Activated CD4-positive, alpha-beta T cell treated with anti-CD3 and anti-CD28 coated beads for 4 hours (primary cell): ENCODE measurements at regions not wholly inside any gene's neighbourhood (a gene's known extent, or its start where the extent isn't known, plus 50 kb on each side); places are given as distances from the start of the nearest gene placed in this dataset.

Experiments
- DNase-seq, 2 donors: peaks; one replicate each; pipeline ENCODE4 v3.0.0-alpha.2; 2020

GRCh38 chr6:169079650-169080049, 174.0 kb downstream of the THBS2 start:
- no peak for DNase-seq

- no peak for DNase-seq
These were observed 175.1 kb downstream of the THBS2 start for GRCh38 chr6:169078399-169079145.

DNA sequence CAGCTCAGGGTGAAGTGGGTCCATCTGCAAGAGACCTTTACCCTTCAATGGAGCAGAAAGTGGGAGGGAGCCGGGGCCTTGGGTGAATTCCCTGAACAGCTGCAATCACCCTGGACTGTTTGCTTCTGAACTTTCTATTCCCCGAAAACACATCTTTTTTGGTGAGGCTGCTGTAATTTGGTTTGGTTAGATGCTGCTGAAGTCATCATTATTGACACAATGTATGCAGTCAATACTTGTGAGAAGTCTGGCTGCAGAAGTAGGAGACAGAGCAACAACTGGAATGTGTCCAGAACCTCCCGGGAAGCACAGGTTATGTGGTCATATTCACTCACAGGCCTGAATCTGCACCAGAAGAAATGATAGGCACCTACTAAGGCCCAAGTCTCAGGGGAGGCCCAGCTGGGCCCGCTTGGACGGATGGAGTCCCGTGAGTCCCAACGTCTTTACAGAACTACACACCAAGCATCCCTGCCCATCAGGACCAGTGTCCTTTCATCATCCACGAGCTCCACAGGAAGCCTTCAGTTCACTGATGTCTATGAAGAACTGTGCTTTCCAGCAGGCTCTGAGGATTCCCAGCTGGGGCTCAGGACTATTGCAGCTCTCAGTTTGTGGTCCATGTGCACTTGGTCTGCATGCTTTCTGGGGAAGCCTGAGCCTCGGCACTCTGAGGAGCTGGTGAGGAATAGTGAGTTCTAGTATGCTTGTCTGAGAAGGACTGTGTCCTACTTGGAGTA, 177.6 kb downstream of the THBS2 start:
- no peak for DNase-seq

DNA sequence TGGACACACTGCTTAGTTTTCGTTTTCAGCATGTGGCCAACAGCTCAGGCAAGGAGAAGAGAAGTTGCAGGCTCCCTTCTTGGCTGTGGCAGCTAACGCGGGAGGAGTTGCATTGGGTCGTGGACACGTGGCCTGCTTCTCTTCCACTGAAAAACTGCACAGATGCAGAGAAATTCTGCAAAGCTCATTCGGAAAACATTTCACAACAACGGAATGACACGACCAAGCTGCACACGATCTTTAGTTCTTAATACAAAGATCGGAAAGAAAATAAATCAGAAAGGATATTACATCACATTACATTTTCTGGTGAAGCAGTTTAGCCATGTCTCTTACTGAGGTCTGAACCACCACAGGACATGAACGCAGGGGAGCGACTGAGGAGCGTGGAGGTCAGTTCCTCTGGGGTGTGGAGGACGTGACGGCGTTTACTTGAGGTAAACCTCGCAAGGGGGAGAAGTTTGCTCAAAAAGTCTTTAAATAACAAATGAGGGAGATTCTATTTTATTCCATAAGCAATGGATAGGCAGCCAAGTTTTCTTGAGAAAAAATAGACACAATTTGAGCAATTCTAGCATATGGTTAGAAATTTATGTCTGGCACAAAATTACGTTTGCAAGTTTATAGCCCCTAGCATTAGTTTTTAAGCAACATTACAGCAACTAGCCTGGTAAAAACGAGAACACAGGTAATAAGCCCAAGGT, 178.3 kb downstream of the THBS2 start:
- DNase-seq = no peak

GRCh38 chr6:169074526-169074925, 179.1 kb downstream of the THBS2 start:
- DNase-seq = no peak

DNA sequence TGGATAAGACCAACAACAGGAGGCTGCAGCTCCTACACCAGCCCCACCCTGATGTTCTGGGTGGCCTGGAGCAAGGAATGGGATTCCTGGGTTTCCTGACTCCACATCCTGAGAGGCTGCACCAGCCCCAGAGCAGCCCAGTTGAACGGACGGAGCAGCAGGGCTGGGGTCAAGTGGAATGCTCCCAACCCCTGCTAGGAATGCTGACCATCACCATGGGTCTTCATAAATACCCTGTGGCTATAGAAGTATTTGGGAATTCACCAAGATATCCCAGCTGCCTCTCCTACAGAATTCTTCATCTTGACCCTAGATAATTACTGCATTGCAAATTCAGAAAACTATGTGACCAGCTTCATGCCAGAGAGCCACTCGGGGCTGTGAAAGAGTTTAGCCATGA, 180.3 kb downstream of the THBS2 start:
- no peak for DNase-seq

DNA sequence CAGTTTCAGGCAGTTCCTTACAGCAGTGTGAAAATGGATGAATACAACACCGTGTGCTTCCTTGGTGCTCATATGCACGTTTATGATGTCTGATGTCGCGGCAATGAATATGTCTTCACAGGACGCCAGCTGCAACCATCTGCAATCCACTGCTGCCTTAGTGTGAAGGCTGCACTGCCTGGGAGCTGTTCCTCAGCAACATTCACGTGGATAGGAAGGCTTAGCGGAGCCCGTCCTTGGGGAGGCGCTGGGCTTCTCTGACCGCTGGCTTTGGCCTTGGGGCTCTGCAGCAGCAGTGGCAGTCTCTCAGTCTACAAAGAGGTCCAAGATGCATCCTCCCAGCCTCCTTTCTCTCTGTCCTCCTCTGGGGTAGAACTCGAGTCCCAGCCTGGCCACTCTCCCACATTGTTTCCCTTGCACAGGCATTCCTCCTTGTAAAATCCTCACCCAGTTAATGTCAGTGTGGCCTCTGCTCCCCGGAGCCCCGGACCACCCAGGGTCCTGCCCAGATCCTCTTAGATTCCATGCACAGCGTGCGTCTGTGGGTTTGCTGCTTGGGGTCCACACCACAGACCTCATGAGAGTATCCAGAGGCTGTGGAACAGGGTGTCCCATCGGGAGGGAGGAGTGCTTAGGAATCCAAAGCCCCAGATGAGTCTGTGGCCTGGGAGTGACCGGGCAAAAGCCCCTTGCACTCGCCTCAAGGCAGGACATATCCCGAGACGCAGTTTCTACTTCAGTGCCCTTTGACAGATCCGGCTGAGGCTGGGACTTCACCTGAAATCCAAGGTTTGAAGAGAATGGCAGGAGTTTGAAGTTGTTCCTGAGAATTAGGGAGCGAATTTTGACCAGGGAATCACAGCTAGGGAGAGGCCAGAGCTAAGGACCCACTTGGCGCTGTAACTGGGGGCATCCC, 181.3 kb downstream of the THBS2 start:
- DNase-seq = no peak

- DNase-seq = no peak
These were observed 182.3 kb downstream of the THBS2 start for GRCh38 chr6:169071394-169071793.

DNA sequence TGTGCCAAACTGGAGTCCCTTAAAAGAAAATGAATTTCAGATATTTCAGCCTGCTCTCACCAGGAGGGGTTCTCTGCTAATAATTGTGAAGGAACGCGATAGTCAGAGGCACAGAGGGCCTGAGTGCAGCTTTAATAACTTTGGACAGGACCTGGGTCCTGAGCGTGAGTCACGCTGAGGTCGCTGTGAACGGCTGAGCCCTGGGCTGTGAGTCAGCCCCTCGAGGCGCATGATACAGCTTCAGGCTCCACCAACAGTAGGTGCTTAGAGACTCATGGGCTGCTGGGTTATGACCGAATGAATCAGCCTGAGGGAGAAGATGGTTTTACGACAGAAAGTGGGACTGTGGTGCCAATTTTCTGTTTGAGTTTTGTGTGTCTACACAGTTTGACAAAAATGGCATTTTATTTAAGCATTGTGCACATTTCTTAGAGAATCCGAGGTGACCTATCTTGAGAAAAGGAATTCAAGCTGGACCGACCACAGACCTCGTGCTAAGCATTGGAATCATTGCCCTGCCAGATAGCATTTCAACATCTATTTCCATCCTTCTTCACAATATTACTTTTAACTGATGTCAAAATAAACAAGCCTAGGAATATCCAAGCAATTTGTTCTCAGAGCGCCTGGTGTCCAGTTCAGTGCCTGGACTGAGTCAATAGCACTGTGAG, 183.0 kb downstream of the THBS2 start:
- DNase-seq = no peak

GRCh38 chr6:169069356-169069755, 184.3 kb downstream of the THBS2 start:
- DNase-seq = no peak

DNA sequence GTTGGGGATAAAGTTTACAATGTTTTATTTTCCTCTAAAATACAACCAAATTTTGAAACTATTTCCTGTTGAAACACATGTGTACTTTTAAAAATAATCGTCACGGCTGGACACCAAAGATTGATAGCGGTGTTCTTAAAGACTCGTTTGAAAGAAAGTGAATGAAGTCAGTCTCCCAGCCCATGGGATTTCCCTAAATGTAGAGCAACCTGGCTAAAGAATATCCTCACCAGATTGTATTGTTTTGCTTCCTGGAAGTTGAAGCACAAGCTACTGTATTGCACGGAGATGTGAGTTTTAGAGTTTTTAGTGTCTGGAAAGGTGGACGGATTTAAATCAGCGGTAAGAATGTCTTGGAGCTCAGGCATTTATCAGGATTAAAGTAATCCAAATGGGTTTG, 189.5 kb downstream of the THBS2 start:
- DNase-seq = no peak

GRCh38 chr6:169062272-169062671, 191.4 kb downstream of the THBS2 start:
- DNase-seq = no peak

- no peak for DNase-seq
These were observed 195.0 kb downstream of the THBS2 start for GRCh38 chr6:169058634-169059033.

DNA sequence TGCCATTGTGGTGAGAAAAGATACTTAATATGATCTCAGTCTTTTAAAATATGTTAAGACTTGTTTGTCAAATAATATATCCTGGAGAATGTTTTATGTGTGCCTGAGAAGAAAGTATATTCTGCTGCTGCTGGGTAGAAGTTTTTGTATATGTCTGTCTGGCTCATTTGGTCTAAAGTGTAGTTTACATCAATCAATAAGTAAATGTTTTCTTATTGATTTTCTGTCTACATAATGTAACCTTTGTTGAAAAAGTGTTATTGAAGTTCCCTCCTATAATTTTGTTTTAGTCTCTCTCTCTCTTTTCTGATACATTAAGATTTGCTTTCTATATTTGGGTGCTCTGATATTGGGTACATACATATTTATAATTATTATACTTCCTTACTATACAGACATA, 201.2 kb downstream of the THBS2 start:
- no peak for DNase-seq

DNA sequence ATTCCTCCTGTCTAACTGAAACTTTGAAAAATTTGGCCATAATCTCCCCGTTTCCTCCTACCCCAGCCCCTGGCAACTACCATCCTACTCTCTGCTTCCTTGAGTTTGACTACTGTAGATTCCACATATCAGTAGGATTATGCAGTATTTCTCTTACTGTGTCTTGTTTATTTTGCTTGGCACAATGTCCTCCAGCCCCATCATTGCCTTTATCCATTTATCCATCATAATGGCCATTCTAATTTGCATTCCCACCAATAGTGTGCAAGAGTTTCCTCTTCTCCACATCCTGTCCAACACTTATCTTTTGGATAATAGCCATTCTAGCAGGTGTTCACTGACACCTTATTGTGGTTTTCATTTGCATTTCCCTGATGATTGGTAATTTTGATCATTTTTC, 202.3 kb downstream of the THBS2 start:
- DNase-seq = no peak

- no peak for DNase-seq
These were observed 204.8 kb downstream of the THBS2 start for GRCh38 chr6:169048865-169049205.

- no peak for DNase-seq
These were observed 205.3 kb downstream of the THBS2 start for GRCh38 chr6:169048185-169048864.

- no peak for DNase-seq
These were observed 206.3 kb downstream of the THBS2 start for GRCh38 chr6:169047345-169047744.

GRCh38 chr6:169046483-169047192, 207.0 kb downstream of the THBS2 start:
- no peak for DNase-seq

DNA sequence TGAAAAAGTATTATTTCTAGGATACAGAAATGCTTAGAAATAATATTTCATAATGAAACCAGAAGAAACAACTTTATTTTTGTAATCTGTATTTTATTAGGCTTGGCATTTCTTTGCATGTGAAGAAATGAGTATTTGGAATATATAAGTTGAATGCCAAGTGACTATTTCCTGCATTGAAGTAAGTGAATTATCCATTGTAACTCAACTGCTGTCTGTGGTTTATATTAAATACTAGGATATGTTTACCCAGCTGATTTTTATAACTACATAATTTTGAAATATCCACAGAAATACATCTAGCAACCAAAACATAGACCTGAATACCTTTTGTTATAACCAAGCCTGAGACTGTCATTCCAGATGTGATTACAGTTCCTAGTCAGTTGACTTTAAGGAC, 207.6 kb downstream of the THBS2 start:
- DNase-seq = no peak

DNA sequence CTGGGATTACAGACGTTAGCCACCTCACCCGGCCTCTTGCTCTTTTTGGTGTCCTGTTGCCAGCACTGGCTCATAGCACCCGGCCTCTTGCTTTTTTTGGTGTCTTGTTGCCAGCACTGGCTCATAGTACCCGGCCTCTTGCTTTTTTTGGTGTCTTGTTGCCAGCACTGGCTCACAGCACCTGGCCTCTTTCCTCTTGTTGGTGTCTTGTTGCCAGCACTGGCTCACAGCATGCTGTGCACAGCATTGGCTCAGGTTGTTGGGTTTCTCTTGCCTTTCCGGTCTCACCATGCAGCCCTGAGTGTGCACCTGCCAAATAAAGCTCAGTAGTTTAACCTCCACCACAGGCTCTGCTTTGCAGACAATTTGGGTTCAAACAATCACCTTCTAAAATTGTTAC, 208.2 kb downstream of the THBS2 start:
- no peak for DNase-seq
